HEK293T (cell line): ENCODE measurements at regions not wholly inside any gene's neighbourhood (a gene's known extent, or its start where the extent isn't known, plus 50 kb on each side); places are given as distances from the start of the nearest gene placed in this dataset.

ENCODE experiments used
- ARNT ChIP-seq: fragments of 450-650 bp; IDR thresholded peaks from 2 replicates; pipeline ENCODE4 v1.6.1; 2017; ENCODE audit warnings: mild to moderate bottlenecking
- BHLHE40 ChIP-seq: fragments of 450-650 bp; IDR thresholded peaks from 2 replicates; pipeline ENCODE4 v1.6.1; 2016; ENCODE audit warnings: mild to moderate bottlenecking, moderate library complexity, borderline replicate concordance
- ELF4 ChIP-seq: fragments of 450-650 bp; IDR thresholded peaks from 2 replicates; pipeline ENCODE4 v1.6.1; 2017; ENCODE audit warnings: antibody characterized with exemption
- FOXA1 ChIP-seq: fragments of 450-650 bp; IDR thresholded peaks from 2 replicates; pipeline ENCODE4 v1.6.1; 2016; ENCODE audit warnings: mild to moderate bottlenecking
- FOXK2 ChIP-seq: fragments of 450-650 bp; IDR thresholded peaks from 2 replicates; pipeline ENCODE4 v1.6.1; 2016; ENCODE audit warnings: mild to moderate bottlenecking
- FOXM1 ChIP-seq: fragments of 450-650 bp; IDR thresholded peaks from 2 replicates; pipeline ENCODE4 v1.6.1; 2017; ENCODE audit warnings: mild to moderate bottlenecking, borderline replicate concordance
- HDGF ChIP-seq: fragments of 450-650 bp; IDR thresholded peaks from 2 replicates; pipeline ENCODE4 v1.6.1; 2017; ENCODE audit warnings: antibody characterized with exemption, borderline replicate concordance
- L3MBTL2 ChIP-seq: fragments of 450-650 bp; conservative IDR thresholded peaks from 2 replicates; pipeline ENCODE4 v1.6.1; 2016; ENCODE audit warnings: mild to moderate bottlenecking
- SP1 ChIP-seq: fragments of 450-650 bp; IDR thresholded peaks from 2 replicates; pipeline ENCODE4 v1.6.1; 2017
- SUZ12 ChIP-seq: fragments of 450-650 bp; IDR thresholded peaks from 2 replicates; pipeline ENCODE4 v1.6.1; 2016; ENCODE audit warnings: mild to moderate bottlenecking
- ZNF384 ChIP-seq: fragments of 450-650 bp; IDR thresholded peaks from 2 replicates; pipeline ENCODE4 v1.6.1; 2016
- TF ChIP-seq, protein P1 (sequence below): fragments of 450-650 bp; IDR thresholded peaks from 2 replicates; pipeline ENCODE4 v1.6.1; 2016

DNA sequence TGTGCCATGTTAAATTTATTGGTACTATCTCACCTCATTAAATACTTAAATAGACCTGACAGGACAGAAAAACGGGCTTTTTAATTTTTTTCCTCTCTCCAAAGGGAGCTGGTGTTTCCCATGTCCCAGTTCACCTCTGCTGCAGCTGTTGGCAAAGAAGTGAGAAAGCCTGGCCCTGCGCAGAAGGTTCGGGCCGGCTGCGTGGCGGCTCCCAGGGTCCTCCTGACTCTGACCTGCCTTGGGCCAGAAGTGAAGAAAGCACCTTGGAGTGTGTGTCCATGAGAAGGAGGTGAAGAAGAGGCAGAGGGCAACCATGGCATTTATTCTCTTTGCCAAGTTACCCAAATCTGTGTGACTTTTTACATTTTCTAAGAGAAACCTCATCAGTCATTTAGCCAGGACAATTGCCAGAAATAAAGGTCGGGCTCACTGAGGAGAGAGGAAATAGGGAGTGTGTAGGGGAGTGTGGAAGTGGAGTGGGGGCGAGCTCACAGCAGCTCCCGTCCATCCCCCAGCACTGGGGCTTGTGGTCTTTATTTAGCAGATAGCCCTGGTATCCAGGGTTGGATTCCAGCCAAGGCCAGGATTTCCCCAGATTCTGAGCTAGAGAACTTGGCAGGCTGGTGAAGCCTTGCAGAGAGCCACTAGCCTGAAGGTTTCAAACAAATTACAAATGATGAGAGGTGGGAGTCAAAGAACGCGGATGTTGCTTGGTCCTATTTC lies 102.4 kb upstream of the CADM1 start:
- TF ChIP-seq, protein P1, sequence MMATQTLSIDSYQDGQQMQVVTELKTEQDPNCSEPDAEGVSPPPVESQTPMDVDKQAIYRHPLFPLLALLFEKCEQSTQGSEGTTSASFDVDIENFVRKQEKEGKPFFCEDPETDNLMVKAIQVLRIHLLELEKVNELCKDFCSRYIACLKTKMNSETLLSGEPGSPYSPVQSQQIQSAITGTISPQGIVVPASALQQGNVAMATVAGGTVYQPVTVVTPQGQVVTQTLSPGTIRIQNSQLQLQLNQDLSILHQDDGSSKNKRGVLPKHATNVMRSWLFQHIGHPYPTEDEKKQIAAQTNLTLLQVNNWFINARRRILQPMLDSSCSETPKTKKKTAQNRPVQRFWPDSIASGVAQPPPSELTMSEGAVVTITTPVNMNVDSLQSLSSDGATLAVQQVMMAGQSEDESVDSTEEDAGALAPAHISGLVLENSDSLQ, result no peak
- no peak for TF ChIP-seq SP1
- no peak for TF ChIP-seq ELF4
- TF ChIP-seq L3MBTL2, result no peak
- TF ChIP-seq ARNT, result no peak
- no peak for TF ChIP-seq FOXM1
- no peak for TF ChIP-seq SUZ12
- TF ChIP-seq BHLHE40, result no peak
- no peak for TF ChIP-seq ZNF384
- TF ChIP-seq FOXA1, result no peak
- no peak for TF ChIP-seq HDGF
- no peak for TF ChIP-seq FOXK2
